ENCODE measurements at regions not wholly inside any gene's neighbourhood (a gene's known extent, or its start where the extent isn't known, plus 50 kb on each side); places are given as distances from the start of the nearest gene placed in this dataset.
"Not testable (repeated sequence)": the region's sequence is repeated elsewhere in the genome, so short reads cannot be mapped to it uniquely, and the experiment has no call there.

DNA sequence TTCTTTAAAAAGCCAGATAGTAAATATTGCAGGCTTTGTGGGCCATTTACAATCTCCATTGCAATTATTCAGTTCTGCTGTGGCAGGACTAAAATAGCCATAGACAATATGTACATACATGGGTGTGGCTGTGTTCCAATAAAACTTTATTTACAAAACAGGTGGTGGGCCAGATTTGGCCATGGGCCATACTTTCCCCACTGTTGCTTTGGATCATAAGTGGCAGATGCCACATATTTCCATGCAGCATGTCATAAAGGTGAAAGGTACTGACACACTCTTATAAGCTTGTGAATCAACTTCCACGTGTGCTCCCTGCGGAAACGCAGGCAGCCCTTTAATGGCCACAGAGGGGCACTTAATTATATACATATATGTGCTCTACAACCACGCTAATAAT, 244.4 kb upstream of the FOXN3 start:
- TF ChIP-seq, protein P1, sequence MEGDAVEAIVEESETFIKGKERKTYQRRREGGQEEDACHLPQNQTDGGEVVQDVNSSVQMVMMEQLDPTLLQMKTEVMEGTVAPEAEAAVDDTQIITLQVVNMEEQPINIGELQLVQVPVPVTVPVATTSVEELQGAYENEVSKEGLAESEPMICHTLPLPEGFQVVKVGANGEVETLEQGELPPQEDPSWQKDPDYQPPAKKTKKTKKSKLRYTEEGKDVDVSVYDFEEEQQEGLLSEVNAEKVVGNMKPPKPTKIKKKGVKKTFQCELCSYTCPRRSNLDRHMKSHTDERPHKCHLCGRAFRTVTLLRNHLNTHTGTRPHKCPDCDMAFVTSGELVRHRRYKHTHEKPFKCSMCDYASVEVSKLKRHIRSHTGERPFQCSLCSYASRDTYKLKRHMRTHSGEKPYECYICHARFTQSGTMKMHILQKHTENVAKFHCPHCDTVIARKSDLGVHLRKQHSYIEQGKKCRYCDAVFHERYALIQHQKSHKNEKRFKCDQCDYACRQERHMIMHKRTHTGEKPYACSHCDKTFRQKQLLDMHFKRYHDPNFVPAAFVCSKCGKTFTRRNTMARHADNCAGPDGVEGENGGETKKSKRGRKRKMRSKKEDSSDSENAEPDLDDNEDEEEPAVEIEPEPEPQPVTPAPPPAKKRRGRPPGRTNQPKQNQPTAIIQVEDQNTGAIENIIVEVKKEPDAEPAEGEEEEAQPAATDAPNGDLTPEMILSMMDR (IDR thresholded peaks at IDR 0.05; ENCODE audit: extremely low read depth, insufficient read depth, missing control alignments): no peak
- in situ Hi-C loops (cut with MboI; ENCODE audit: low pct_unique_long_range_greater_than_20kb, low sequenced_read_pairs, unreplicated experiment): no loop called here
- DNase-seq (ENCODE audit: low spot score): no peak

GRCh38 chr14:89660625-89661233, 243.7 kb upstream of the FOXN3 start:
- DNase-seq (ENCODE audit: low spot score); in situ Hi-C loops (cut with MboI; ENCODE audit: low pct_unique_long_range_greater_than_20kb, low sequenced_read_pairs, unreplicated experiment): not testable (repeated sequence)

- in situ Hi-C loops (cut with MboI; ENCODE audit: low pct_unique_long_range_greater_than_20kb, low sequenced_read_pairs, unreplicated experiment): no loop called here
- TF ChIP-seq, protein P1 (IDR thresholded peaks at IDR 0.05; ENCODE audit: extremely low read depth, insufficient read depth, missing control alignments): no peak
- no peak for DNase-seq (ENCODE audit: low spot score)
Measured at GRCh38 chr14:89660166-89660565, 243.1 kb upstream of the FOXN3 start.

DNA sequence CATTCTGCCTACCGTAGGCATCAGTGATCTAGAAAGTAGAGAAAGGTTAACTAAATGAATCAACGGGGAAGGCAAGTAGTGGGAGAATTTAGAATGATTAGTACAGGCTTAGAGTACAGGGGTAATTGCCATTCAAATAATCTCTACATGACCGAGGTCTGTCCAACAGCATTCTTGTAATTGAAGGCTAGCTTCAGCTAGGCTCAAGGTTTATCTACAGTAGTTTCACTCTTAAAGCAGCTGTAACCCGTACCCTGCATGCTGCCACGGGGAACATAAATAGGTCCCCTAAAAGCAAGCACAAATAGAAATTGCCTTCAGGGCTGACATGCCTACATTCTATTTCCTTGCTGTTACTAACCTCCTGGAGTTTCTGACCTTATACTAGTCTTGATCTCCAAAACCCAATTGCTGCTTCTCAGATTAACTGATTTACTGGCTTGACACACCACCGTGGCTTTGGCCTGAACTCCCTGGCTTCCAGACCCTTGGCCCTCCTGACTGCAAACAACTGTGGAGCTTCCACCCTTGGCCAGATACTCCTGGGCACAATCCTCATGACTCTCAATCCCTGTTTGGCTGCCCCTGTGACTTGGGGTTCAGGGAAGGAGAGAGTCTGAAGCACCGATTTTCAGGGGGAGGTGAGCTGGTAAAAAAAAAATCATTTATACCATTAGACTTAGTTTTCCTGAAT, 242.1 kb upstream of the FOXN3 start:
- no peak for DNase-seq (ENCODE audit: low spot score)
- in situ Hi-C loops (cut with MboI; ENCODE audit: low pct_unique_long_range_greater_than_20kb, low sequenced_read_pairs, unreplicated experiment): no loop called here
- TF ChIP-seq, protein P1 (IDR thresholded peaks at IDR 0.05; ENCODE audit: extremely low read depth, insufficient read depth, missing control alignments): no peak

- DNase-seq (ENCODE audit: low spot score): no peak
- in situ Hi-C loops (cut with MboI; ENCODE audit: low pct_unique_long_range_greater_than_20kb, low sequenced_read_pairs, unreplicated experiment): no loop called here
- TF ChIP-seq, protein P1 (IDR thresholded peaks at IDR 0.05; ENCODE audit: extremely low read depth, insufficient read depth, missing control alignments): no peak
Measured at GRCh38 chr14:89657014-89657413, 240.0 kb upstream of the FOXN3 start.

DNA sequence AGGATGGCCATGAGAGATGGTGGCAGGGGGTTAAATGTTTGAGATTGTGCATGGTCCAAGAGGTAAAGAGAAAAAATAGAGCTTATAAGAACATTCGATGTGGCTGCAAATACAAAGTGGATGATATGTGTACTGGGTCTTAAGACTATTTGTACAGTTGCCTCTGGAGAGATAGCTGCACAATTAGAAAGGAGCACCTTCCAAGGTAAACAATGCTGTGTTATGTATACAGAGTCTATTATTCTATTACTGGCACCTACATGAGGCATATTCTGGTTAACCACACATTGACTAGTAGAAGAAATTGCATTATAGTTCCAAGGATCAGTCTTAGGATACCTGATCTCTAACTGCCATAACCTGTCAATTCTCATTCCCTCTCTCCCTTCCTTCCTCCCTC, 238.0 kb upstream of the FOXN3 start:
- in situ Hi-C loops (cut with MboI; ENCODE audit: low pct_unique_long_range_greater_than_20kb, low sequenced_read_pairs, unreplicated experiment): no loop called here
- TF ChIP-seq, protein P1 (IDR thresholded peaks at IDR 0.05; ENCODE audit: extremely low read depth, insufficient read depth, missing control alignments): no peak
- no peak for DNase-seq (ENCODE audit: low spot score)

- in situ Hi-C loops (cut with MboI; ENCODE audit: low pct_unique_long_range_greater_than_20kb, low sequenced_read_pairs, unreplicated experiment): no loop called here
- TF ChIP-seq, protein P1 (IDR thresholded peaks at IDR 0.05; ENCODE audit: extremely low read depth, insufficient read depth, missing control alignments): no peak
Measured at GRCh38 chr14:89652352-89652751, 235.3 kb upstream of the FOXN3 start.

More at GRCh38 chr14:89652352-89652751, 235.3 kb upstream of the FOXN3 start:
- no peak for DNase-seq (ENCODE audit: low spot score)
